BJ (cell line): ENCODE measurements at regions not wholly inside any gene's neighbourhood (a gene's known extent, or its start where the extent isn't known, plus 50 kb on each side); places are given as distances from the start of the nearest gene placed in this dataset.

Experiments
- CTCF ChIA-PET: fragments of 350-600 bp; formaldehyde crosslinking; extraction: SDS; loops from one replicate; lab custom pipeline; 2021; ENCODE audit warnings: antibody characterized with exemption, inconsistent platforms; lab: Yijun Ruan, JAX
- POLR2A ChIA-PET: fragments of 300-600 bp; sonication (Branson Sonifier 250); formaldehyde crosslinking; extraction: SDS; loops from one replicate; lab custom pipeline; 2021; ENCODE audit warnings: antibody characterized with exemption; lab: Charles Lee
- DNase-seq: peaks from one replicate; pipeline ENCODE4 v3.0.0-alpha.2; 2011; ENCODE audit warnings: low read depth
- H3K27me3 ChIP-seq: 2 replicates; pipeline ENCODE4 v1.6.0; 2011; ENCODE audit warnings: low read length; ENCODE audit not compliant: control insufficient read depth, insufficient read depth
- H3K36me3 ChIP-seq: 2 replicates; pipeline ENCODE4 v1.5.1; 2011; ENCODE audit warnings: low read length; ENCODE audit not compliant: control insufficient read depth, insufficient read depth
- H3K4me3 ChIP-seq: 2 replicates; pipeline ENCODE4 v1.5.1; 2011; ENCODE audit warnings: low read depth, mild to moderate bottlenecking, control low read depth, low read length
- TF ChIP-seq, protein P1 (sequence below): IDR thresholded peaks from 2 replicates; pipeline ENCODE4 v1.5.1; 2011; ENCODE audit warnings: low read depth, mild to moderate bottlenecking, control low read depth, inconsistent platforms, low read length, moderate library complexity; ENCODE audit not compliant: insufficient read depth

DNA sequence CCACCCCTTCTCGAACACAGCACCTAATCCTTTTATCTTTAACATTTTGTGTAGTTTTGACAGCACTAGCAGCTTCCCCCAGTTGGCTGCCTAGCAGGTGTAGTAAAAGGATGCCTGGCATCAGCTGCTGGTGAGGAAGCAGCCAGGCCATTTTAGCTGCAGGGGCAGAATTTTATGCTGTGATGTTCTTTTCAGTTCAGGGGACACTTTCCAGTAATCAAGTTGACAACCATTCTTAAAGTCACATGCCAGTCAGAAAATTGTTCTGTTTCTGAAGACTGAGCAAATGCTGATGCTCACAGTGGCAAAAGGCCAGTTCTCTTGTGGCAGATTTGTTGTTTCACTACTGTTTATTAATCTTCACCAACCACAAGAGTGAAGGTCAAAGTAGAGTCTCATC, 570.8 kb downstream of the CCDC85A start:
- ChIA-PET POLR2A (no interaction called here), CTCF (no interaction called here)
- H3K4me3 ChIP-seq, result no peak overlapping the region
- TF ChIP-seq, protein P1, sequence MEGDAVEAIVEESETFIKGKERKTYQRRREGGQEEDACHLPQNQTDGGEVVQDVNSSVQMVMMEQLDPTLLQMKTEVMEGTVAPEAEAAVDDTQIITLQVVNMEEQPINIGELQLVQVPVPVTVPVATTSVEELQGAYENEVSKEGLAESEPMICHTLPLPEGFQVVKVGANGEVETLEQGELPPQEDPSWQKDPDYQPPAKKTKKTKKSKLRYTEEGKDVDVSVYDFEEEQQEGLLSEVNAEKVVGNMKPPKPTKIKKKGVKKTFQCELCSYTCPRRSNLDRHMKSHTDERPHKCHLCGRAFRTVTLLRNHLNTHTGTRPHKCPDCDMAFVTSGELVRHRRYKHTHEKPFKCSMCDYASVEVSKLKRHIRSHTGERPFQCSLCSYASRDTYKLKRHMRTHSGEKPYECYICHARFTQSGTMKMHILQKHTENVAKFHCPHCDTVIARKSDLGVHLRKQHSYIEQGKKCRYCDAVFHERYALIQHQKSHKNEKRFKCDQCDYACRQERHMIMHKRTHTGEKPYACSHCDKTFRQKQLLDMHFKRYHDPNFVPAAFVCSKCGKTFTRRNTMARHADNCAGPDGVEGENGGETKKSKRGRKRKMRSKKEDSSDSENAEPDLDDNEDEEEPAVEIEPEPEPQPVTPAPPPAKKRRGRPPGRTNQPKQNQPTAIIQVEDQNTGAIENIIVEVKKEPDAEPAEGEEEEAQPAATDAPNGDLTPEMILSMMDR, result no peak
- no peak for DNase-seq
- no peaks in the 10 kb centered on the region for H3K27me3 ChIP-seq
- no peaks in the 10 kb centered on the region for H3K36me3 ChIP-seq

DNA sequence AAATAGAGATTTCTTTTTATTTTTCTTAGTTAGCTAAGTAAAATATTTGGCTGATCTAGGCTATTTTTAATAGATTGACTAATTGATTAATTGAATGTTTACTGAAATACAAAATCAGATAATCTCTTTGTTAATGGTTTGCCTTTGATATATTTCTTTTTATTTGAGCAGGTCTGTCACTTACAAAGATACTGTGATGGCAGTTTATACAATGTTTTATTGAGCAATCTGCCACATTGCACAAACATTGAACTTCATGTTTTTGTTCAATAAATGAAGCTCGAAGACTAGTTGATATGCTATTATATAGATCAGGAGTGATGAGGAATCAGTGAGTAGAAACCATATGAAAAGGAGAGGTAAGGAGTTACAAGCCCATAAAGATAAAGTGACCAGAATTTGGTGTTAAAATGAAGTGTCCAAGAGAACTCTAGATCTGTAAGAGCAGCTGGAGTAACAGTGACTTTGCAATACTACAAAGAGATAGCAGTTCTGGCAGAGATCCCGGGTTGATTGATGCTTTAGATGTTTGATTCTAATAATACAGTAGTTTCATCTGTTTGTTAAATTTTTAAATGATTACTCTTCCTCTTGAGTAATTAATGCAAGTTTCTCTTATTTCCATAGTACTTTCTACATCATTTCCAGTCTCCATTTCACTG, 574.2 kb downstream of the CCDC85A start:
- DNase-seq, result no peak
- no peak overlapping the region for H3K4me3 ChIP-seq
- H3K36me3 ChIP-seq, result no peaks in the 10 kb centered on the region
- POLR2A ChIA-PET, result no interaction called here
- TF ChIP-seq, protein P1, result no peak
- CTCF ChIA-PET, result interaction anchor here (2.0 kb wide), 1 partner anchor 9 kb away, joined by 6 read pairs; no protein-coding TSS in a partner anchor
- H3K27me3 ChIP-seq, result no peaks in the 10 kb centered on the region

DNA sequence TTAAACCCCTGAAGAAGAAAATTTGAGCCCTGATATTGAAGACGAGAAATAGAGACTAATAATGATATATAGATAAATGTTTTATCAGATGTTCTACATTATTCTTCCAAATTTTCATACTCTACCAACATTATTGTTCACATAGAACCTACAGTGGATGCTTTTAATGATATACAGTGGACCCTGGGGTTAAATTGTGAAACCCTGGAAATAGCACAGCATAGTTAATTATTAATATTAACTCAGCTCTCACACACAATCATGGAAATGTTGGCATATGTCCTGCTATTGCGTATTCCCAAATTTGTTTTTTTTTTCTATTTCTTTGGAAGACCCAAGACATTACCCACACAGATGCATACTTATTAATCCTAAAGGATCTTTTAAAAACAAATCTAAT, 579.9 kb downstream of the CCDC85A start:
- ChIA-PET CTCF (interaction anchor here (1.4 kb wide), 1 partner anchor 14 kb away, joined by 5 read pairs; no protein-coding TSS in a partner anchor), POLR2A (interaction anchor here (0.5 kb wide), 1 partner anchor 564 kb away, joined by 3 read pairs; no protein-coding TSS in a partner anchor)

DNA sequence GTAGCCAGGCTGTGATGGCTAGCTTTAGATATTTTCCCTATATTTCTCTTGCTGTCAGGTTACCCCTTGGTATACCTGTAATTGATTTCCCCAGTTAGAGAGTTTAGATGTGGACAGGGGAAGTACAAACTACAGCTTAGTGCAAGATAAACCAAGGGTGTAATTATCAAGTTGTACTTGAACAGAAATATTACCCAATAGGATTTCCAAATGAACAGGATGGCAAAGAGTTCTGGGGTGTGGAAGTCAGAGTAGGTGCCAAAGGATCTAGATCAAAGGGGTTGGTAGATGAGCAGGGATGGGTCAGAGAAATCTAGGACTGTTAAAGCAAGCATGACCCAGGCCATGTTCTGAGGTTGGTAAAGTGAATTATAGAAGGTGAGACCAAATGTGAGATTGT, 585.2 kb downstream of the CCDC85A start:
- no peak for DNase-seq
- H3K36me3 ChIP-seq, result no peaks in the 10 kb centered on the region
- H3K27me3 ChIP-seq, result no peaks in the 10 kb centered on the region
- CTCF ChIA-PET, result no interaction called here
- TF ChIP-seq, protein P1, result no peak
- POLR2A ChIA-PET, result no interaction called here
- no peak overlapping the region for H3K4me3 ChIP-seq

More for the DNA sequence above, 579.9 kb downstream of the CCDC85A start:
- Histone ChIP-seq H3K4me3 (no peak overlapping the region), H3K27me3 (no peaks in the 10 kb centered on the region), H3K36me3 (no peaks in the 10 kb centered on the region)
- TF ChIP-seq, protein P1, result no peak
- DNase-seq, result no peak

DNA sequence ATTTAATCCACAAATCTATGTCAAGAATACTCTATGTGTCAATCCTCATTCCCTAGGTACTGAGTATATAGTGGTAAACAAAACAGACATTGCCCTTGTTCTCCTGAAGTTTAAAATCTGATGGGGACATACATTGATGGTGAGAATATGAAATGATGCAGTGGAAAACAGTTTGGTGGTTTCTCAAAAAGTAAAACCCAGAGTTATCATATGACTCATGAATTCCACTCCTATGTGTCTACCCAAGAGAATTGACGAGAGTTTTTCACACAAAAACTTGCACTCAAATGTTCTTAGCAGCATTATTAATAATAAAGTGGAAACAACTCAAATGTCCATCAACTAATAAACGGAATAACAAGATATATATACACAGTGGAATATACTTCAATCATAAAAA, 586.7 kb downstream of the CCDC85A start:
- Histone ChIP-seq H3K36me3 (no peaks in the 10 kb centered on the region), H3K27me3 (no peaks in the 10 kb centered on the region), H3K4me3 (no peak overlapping the region)
- ChIA-PET CTCF (no interaction called here), POLR2A (no interaction called here)
- TF ChIP-seq, protein P1, result no peak
- no peak for DNase-seq
